Keratinocyte (primary cell): ENCODE measurements at regions not wholly inside any gene's neighbourhood (a gene's known extent, or its start where the extent isn't known, plus 50 kb on each side); places are given as distances from the start of the nearest gene placed in this dataset.

Source experiments
- DNase-seq: peaks from one replicate; pipeline ENCODE4 v3.0.0-alpha.2; 2011; ENCODE audit warnings: low read depth, missing footprints, low spot score
- FAIRE-seq: peaks from 2 replicates; lab custom pipeline; 2011; peaks lifted over from hg19 to GRCh38; lab: Jason Lieb, UNC
- H2AFZ ChIP-seq: 2 replicates; pipeline ENCODE4 v1.6.0; 2012; ENCODE audit warnings: low read length, control low read depth, inconsistent platforms; ENCODE audit not compliant: control insufficient read depth
- H3K27ac ChIP-seq: 2 replicates; pipeline ENCODE4 v1.5.1; 2011; ENCODE audit warnings: low read length; ENCODE audit not compliant: control insufficient read depth, insufficient read depth
- H3K27me3 ChIP-seq: 3 replicates; pipeline ENCODE4 v1.6.0; 2011; ENCODE audit warnings: low read length; ENCODE audit not compliant: control insufficient read depth, insufficient read depth; ENCODE audit errors: extremely low read depth
- H3K36me3 ChIP-seq, 2 experiments: 2 replicates in 1 of 2; 3 replicates in 1 of 2; pipeline ENCODE4 v1.5.1; 2011; ENCODE audit warnings: low read length in 2 of 2, mild to moderate bottlenecking in 1 of 2; ENCODE audit not compliant: control insufficient read depth in 2 of 2, insufficient read depth in 2 of 2; ENCODE audit errors: extremely low read depth in 1 of 2
- H3K4me1 ChIP-seq: 3 replicates; pipeline ENCODE4 v1.5.1; 2011; ENCODE audit warnings: low read length; ENCODE audit not compliant: control insufficient read depth, insufficient read depth; ENCODE audit errors: extremely low read depth
- H3K4me2 ChIP-seq: 3 replicates; pipeline ENCODE4 v1.6.0; 2011; ENCODE audit warnings: low read depth, low read length; ENCODE audit not compliant: control insufficient read depth, insufficient read depth; ENCODE audit errors: extremely low read depth
- H3K4me3 ChIP-seq, 3 experiments: fragments of 200-600 bp in 1 of 3; sonication (generic) in 1 of 3; 2 replicates in 2 of 3; 3 replicates in 1 of 3; pipeline ENCODE4 v1.5.1; 2011 to 2016; ENCODE audit warnings: low read length in 3 of 3, mild to moderate bottlenecking in 3 of 3, control low read depth in 2 of 3, inconsistent platforms in 1 of 3, low read depth in 1 of 3, mixed read lengths in 1 of 3, mixed run types in 1 of 3, moderate library complexity in 1 of 3; ENCODE audit not compliant: control insufficient read depth in 2 of 3, insufficient read depth in 2 of 3; ENCODE audit errors: extremely low read depth in 1 of 3
- H3K79me2 ChIP-seq: 2 replicates; pipeline ENCODE4 v1.6.0; 2012; ENCODE audit warnings: low read length; ENCODE audit not compliant: control insufficient read depth, insufficient read depth
- H3K9ac ChIP-seq: 3 replicates; pipeline ENCODE4 v1.6.0; 2011; ENCODE audit warnings: low read length; ENCODE audit not compliant: control insufficient read depth, insufficient read depth; ENCODE audit errors: extremely low read depth
- H3K9me1 ChIP-seq: 3 replicates; pipeline ENCODE4 v1.6.0; 2011; ENCODE audit warnings: low read length; ENCODE audit not compliant: control insufficient read depth, insufficient read depth; ENCODE audit errors: extremely low read depth
- H3K9me3 ChIP-seq: 2 replicates; pipeline ENCODE4 v1.5.1; 2012; ENCODE audit warnings: low read depth, low read length; ENCODE audit not compliant: control insufficient read depth
- H4K20me1 ChIP-seq: 3 replicates; pipeline ENCODE4 v1.6.0; 2011; ENCODE audit warnings: low read length; ENCODE audit not compliant: control insufficient read depth, insufficient read depth; ENCODE audit errors: extremely low read depth
- EZH2 ChIP-seq: IDR thresholded peaks from one replicate; pipeline ENCODE4 v1.6.1; 2012; ENCODE audit warnings: inconsistent platforms, mild to moderate bottlenecking, low read length, moderate library complexity
- dilution Hi-C: fragments of 300-500 bp; cut with MboI; formaldehyde crosslinking; loops from one replicate; pipeline ENCODE4 v1.7.0; 2020; ENCODE audit warnings: low sequenced_read_pairs; ENCODE audit not compliant: extremely low pct_ligation_motif_present
- TF ChIP-seq, protein P1 (sequence below), 3 experiments: IDR thresholded peaks in 1 of 3; conservative IDR thresholded peaks in 1 of 3; optimal IDR thresholded peaks in 1 of 3; 2 replicates in 2 of 3; 3 replicates in 1 of 3; pipeline versions ENCODE3 to v1.5.1; 2011; ENCODE audit warnings: low read length in 3 of 3, mild to moderate bottlenecking in 3 of 3, moderate library complexity in 2 of 3, control low read depth in 1 of 3, inconsistent platforms in 1 of 3; ENCODE audit not compliant: insufficient read depth in 2 of 3; ENCODE audit errors: extremely low read depth in 1 of 3

DNA sequence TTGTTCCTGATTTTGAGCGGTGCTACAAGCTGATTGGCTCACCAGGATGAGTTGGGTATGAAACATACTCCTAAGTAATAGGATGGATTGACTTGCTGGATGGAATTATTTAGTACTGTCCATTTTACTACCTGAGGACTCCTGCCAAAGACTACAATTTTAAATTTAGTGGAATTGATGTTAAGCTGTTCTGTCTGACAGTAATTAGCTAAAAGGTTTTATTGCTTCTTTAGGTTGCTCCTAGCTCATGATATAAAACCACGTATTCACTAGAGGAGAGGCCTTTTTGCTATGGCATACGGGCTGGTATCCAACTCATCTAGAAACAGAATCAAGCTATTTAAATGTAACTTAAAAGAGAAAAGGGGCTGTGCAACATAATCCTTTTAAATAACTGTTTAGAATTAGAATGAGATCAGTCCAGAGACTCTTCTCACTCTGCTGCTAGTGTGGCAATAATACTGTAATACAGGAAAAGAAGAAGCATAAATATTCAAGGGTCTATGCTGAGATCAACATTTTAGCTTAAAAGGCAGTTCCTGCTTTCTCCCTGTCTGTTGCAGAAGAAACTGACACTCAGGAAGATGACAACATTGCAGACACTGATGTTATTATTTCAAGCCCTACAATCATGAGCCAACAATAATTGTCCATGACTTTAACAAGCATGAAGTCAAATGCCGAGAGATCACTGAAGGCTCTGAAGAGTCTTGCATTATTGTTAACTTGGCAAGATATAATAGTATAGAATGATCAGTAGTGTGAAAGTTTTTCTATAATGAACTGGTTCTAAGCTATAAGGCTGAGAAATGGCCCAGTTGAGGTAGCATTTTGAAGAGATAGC is 258.7 kb upstream of the ADGRL4 start:
- H3K9me3 ChIP-seq, result no peaks in the 10 kb centered on the region
- TF ChIP-seq EZH2, result no peak
- TF ChIP-seq, protein P1, sequence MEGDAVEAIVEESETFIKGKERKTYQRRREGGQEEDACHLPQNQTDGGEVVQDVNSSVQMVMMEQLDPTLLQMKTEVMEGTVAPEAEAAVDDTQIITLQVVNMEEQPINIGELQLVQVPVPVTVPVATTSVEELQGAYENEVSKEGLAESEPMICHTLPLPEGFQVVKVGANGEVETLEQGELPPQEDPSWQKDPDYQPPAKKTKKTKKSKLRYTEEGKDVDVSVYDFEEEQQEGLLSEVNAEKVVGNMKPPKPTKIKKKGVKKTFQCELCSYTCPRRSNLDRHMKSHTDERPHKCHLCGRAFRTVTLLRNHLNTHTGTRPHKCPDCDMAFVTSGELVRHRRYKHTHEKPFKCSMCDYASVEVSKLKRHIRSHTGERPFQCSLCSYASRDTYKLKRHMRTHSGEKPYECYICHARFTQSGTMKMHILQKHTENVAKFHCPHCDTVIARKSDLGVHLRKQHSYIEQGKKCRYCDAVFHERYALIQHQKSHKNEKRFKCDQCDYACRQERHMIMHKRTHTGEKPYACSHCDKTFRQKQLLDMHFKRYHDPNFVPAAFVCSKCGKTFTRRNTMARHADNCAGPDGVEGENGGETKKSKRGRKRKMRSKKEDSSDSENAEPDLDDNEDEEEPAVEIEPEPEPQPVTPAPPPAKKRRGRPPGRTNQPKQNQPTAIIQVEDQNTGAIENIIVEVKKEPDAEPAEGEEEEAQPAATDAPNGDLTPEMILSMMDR (optimal IDR thresholded peaks at IDR 0.05 in 1 of 3, IDR thresholded peaks at IDR 0.05 in 1 of 3, conservative IDR thresholded peaks at IDR 0.05 in 1 of 3; ENCODE audit: extremely low read depth in 1 of 3, insufficient read depth in 2 of 3, low read length in 3 of 3), result no peak
- H4K20me1 ChIP-seq, result no peaks in the 10 kb centered on the region
- dilution Hi-C loops, result no loop called here
- H3K79me2 ChIP-seq, result no peaks in the 10 kb centered on the region
- DNase-seq, result no peak
- no peaks in the 10 kb centered on the region for H3K27me3 ChIP-seq
- no peak overlapping the region for H3K27ac ChIP-seq
- no peak overlapping the region for H3K4me3 ChIP-seq
- H3K4me1 ChIP-seq, result no peaks in the 10 kb centered on the region
- H3K9ac ChIP-seq, result no peak overlapping the region
- no peaks in the 10 kb centered on the region for H3K36me3 ChIP-seq
- H3K4me2 ChIP-seq, result no peak overlapping the region
- FAIRE-seq, result no peak
- H2AFZ ChIP-seq, result no peak overlapping the region
- no peaks in the 10 kb centered on the region for H3K9me1 ChIP-seq

GRCh38 chr1:79264285-79264684 is 257.8 kb upstream of the ADGRL4 start:
- H3K79me2 ChIP-seq, result no peaks in the 10 kb centered on the region
- no peaks in the 10 kb centered on the region for H3K36me3 ChIP-seq
- H3K4me3 ChIP-seq, result no peak overlapping the region
- H3K4me1 ChIP-seq, result no peaks in the 10 kb centered on the region
- H3K27ac ChIP-seq, result no peak overlapping the region
- no peak overlapping the region for H3K9ac ChIP-seq
- H3K27me3 ChIP-seq, result no peaks in the 10 kb centered on the region
- no peak overlapping the region for H3K4me2 ChIP-seq
- H3K9me1 ChIP-seq, result no peaks in the 10 kb centered on the region
- H3K9me3 ChIP-seq, result no peaks in the 10 kb centered on the region
- H4K20me1 ChIP-seq, result no peaks in the 10 kb centered on the region
- dilution Hi-C loops, result no loop called here
- no peak for DNase-seq
- no peak for TF ChIP-seq EZH2
- TF ChIP-seq, protein P1 (optimal IDR thresholded peaks at IDR 0.05 in 1 of 3, IDR thresholded peaks at IDR 0.05 in 1 of 3, conservative IDR thresholded peaks at IDR 0.05 in 1 of 3; ENCODE audit: extremely low read depth in 1 of 3, insufficient read depth in 2 of 3, low read length in 3 of 3), result no peak
- no peak for FAIRE-seq
- no peak overlapping the region for H2AFZ ChIP-seq
